Transverse colon (tissue), 4 donors: ENCODE measurements at regions not wholly inside any gene's neighbourhood (a gene's known extent, or its start where the extent isn't known, plus 50 kb on each side); places are given as distances from the start of the nearest gene placed in this dataset.
"Not testable (repeated sequence)": the region's sequence is repeated elsewhere in the genome, so short reads cannot be mapped to it uniquely, and the experiment has no call there.

Source experiments
- DNase-seq: peaks from one replicate; pipeline ENCODE4 v3.0.0-alpha.2; 2019
- H3K27ac ChIP-seq, 4 donors: fragments of 200-600 bp; sonication (generic); 2 replicates each; pipeline ENCODE4 v1.5.1; 2016 to 2018; ENCODE audit warnings: inconsistent platforms in 4 of 4
- H3K27me3 ChIP-seq: fragments of 200-600 bp; sonication (generic); 2 replicates; pipeline ENCODE4 v1.5.1; 2017; ENCODE audit warnings: inconsistent platforms
- H3K36me3 ChIP-seq, 4 donors: fragments of 200-600 bp; sonication (generic); 2 replicates each; pipeline ENCODE4 v1.5.1; 2017 to 2019; ENCODE audit warnings: inconsistent platforms in 4 of 4
- H3K4me1 ChIP-seq, 4 donors: fragments of 200-600 bp; sonication (generic); 2 replicates each; pipeline ENCODE4 v1.5.1; 2017 to 2020; ENCODE audit warnings: inconsistent platforms in 4 of 4
- H3K4me3 ChIP-seq, 4 donors: fragments of 200-600 bp; sonication (generic); 1 replicate in 1 of 4; 2 replicates in 3 of 4; pipeline versions ENCODE4 v1.5.1 to v1.6.1; 2017 to 2019; ENCODE audit warnings: inconsistent platforms in 4 of 4
- H3K9me3 ChIP-seq, 2 donors: fragments of 200-600 bp; sonication (generic); 2 replicates each; pipeline ENCODE4 v1.5.1; 2017 to 2019; ENCODE audit warnings: inconsistent platforms in 2 of 2
- CTCF ChIP-seq, 5 experiments: fragments of 200-600 bp in 3 of 5; fragments of 450-650 bp in 2 of 5; sonication (generic) in 3 of 5; IDR thresholded peaks; 1 replicate in 2 of 5; 2 replicates in 3 of 5; pipeline ENCODE4 v1.5.1; 2016 to 2017; ENCODE audit warnings: antibody characterized with exemption in 5 of 5, inconsistent platforms in 3 of 5, mild to moderate bottlenecking in 2 of 5, moderate library complexity in 1 of 5
- EP300 ChIP-seq: sonication (generic); formaldehyde crosslinking; IDR thresholded peaks from one replicate; pipeline ENCODE4 v1.6.1; 2017; ENCODE audit warnings: antibody characterized with exemption, low read depth
- POLR2A ChIP-seq: fragments of 450-650 bp; IDR thresholded peaks from one replicate; pipeline ENCODE4 v1.6.1; 2016; ENCODE audit warnings: antibody characterized with exemption, mild to moderate bottlenecking, moderate library complexity
- POLR2AphosphoS5 ChIP-seq, 3 donors: sonication (generic); formaldehyde crosslinking; IDR thresholded peaks; one replicate each; pipeline ENCODE4 v1.6.1; 2016; ENCODE audit warnings: antibody characterized with exemption in 3 of 3
- WGBS, 2 donors: methylation state at CpG; one replicate each; pipeline ENCODE4 v1.1.5; 2018; ENCODE audit warnings: low coverage in 1 of 2; 5-methylcytosine and 5-hydroxymethylcytosine counted together
- in situ Hi-C, 4 donors: fragments of 200-750 bp; cut with MboI; loops; one replicate each; pipeline versions ENCODE4 v1.15.0 to v1.15.1; 2017; ENCODE audit warnings: low sequenced_read_pairs in 3 of 4, low pct_ligation_motif_present in 1 of 4, low pct_unique_long_range_greater_than_20kb in 1 of 4
- intact Hi-C: fragments of 100-400 bp; cut with DNase I; formaldehyde crosslinking; loops from one replicate; pipeline ENCODE4 v1.15.1; 2023; ENCODE audit warnings: low total_unique reads

- Histone ChIP-seq H3K27ac (no peak overlapping the region), H3K4me3 (no peak overlapping the region), H3K9me3 (no peaks in the 10 kb centered on the region), H3K27me3 (no peaks in the 10 kb centered on the region), H3K36me3 (no peaks in the 10 kb centered on the region), H3K4me1 (no peaks in the 10 kb centered on the region)
- 63% methylated on average over 2 of the region's 2 CpGs; no CpG with 5 or more reads in 1 of the 2 donors for WGBS, 2 donors
- TF ChIP-seq EP300 (no peak), POLR2AphosphoS5 (IDR thresholded peaks at IDR 0.05) (no peak), CTCF (IDR thresholded peaks at IDR 0.05) (no peak), POLR2A (no peak)
- DNase-seq, result no peak
- intact Hi-C loops, result no loop called here
- in situ Hi-C loops, result no loop called here
These were observed 512.7 kb downstream of the IRS1 start for GRCh38 chr2:226286916-226287315.

GRCh38 chr2:226283796-226284195, 515.8 kb downstream of the IRS1 start:
- no peaks in the 10 kb centered on the region for H3K4me1 ChIP-seq
- DNase-seq, result no peak
- H3K27me3 ChIP-seq, result no peaks in the 10 kb centered on the region
- H3K9me3 ChIP-seq, result no peaks in the 10 kb centered on the region
- no peak overlapping the region for H3K27ac ChIP-seq
- WGBS, 2 donors, result 39 to 57% methylated on average over 2 of the region's 2 CpGs
- intact Hi-C loops, result no loop called here
- no peaks in the 10 kb centered on the region for H3K36me3 ChIP-seq
- in situ Hi-C loops, result no loop called here
- no peak overlapping the region for H3K4me3 ChIP-seq
- TF ChIP-seq POLR2A, result no peak

GRCh38 chr2:226282151-226282550, 517.5 kb downstream of the IRS1 start:
- TF ChIP-seq POLR2A, result no peak
- TF ChIP-seq EP300, result no peak
- no peak for TF ChIP-seq CTCF (IDR thresholded peaks at IDR 0.05)
- no peak for TF ChIP-seq POLR2AphosphoS5 (IDR thresholded peaks at IDR 0.05)
- in situ Hi-C loops, result no loop called here

DNA sequence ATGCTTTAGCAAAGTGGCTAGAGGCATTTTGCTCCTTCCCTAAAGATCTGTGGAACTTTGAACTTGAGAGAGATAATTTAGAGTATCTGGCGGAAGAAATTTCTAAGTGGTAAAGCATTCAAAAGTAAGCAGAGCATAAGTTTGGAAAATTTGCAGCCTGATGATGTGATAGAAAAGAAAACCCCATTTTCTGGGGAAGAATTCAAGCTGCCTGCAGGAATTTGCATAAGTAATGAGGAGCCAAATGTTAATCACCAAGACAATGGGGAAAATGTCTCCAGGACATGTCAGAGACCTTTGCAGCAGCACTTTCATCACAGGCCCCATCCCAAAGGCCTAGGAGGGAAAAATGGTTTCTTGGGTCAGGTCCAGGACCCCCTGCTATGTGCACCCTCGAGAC, 519.5 kb downstream of the IRS1 start:
- intact Hi-C loops, H3K36me3 ChIP-seq, in situ Hi-C loops, H3K4me1 ChIP-seq, H3K27me3 ChIP-seq, H3K4me3 ChIP-seq, DNase-seq, H3K27ac ChIP-seq, H3K9me3 ChIP-seq: not testable (repeated sequence)
- 84 to 86% methylated on average over 1 to 2 of the region's 2 CpGs for WGBS, 2 donors

More at GRCh38 chr2:226282151-226282550, 517.5 kb downstream of the IRS1 start:
- no peaks in the 10 kb centered on the region for H3K9me3 ChIP-seq
- intact Hi-C loops, result no loop called here
- 90 to 100% methylated on average over 1 of the region's 1 CpG for WGBS, 2 donors
- DNase-seq, result no peak
- H3K27me3 ChIP-seq, result no peaks in the 10 kb centered on the region
- no peaks in the 10 kb centered on the region for H3K4me1 ChIP-seq
- no peak overlapping the region for H3K27ac ChIP-seq
- no peaks in the 10 kb centered on the region for H3K36me3 ChIP-seq
- H3K4me3 ChIP-seq, result no peak overlapping the region

DNA sequence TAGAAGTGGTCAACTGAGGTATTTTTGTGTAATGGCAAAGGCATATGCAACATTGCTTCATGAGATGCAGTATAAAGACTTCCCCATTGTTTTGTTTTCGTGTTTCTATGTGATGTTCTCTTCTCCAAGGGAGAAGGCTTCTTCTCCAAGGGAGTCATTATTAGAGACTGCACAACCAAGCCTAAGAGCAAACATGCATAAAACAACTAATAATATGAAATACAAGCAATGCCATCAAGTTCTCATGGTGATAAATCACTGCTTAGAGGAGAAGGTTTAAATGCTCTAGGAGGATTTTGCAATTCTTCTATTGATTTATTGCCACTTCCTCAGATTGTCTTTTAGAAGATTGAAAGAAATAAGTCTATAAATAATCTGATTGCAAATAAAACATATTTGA, 524.4 kb downstream of the IRS1 start:
- H3K4me1 ChIP-seq, result no peaks in the 10 kb centered on the region
- in situ Hi-C loops (no loop called here), intact Hi-C loops (no loop called here)
- DNase-seq, result no peak
- no peak overlapping the region for H3K4me3 ChIP-seq
- H3K9me3 ChIP-seq, result no peaks in the 10 kb centered on the region
- no peaks in the 10 kb centered on the region for H3K36me3 ChIP-seq
- TF ChIP-seq POLR2A (no peak), CTCF (IDR thresholded peaks at IDR 0.05) (no peak), POLR2AphosphoS5 (IDR thresholded peaks at IDR 0.05) (no peak), EP300 (no peak)
- 35 to 60% methylated on average over 1 of the region's 1 CpG for WGBS, 2 donors
- no peaks in the 10 kb centered on the region for H3K27me3 ChIP-seq
- H3K27ac ChIP-seq, result no peak overlapping the region
